C4-2B (cell line): ENCODE measurements at regions not wholly inside any gene's neighbourhood (a gene's known extent, or its start where the extent isn't known, plus 50 kb on each side); places are given as distances from the start of the nearest gene placed in this dataset.

Source experiments
- CTCF ChIP-seq: fragments of 450-650 bp; conservative IDR thresholded peaks from 2 replicates; pipeline ENCODE4 v1.5.1; 2017; ENCODE audit warnings: mild to moderate bottlenecking
- ZFX ChIP-seq: fragments of 450-650 bp; IDR thresholded peaks from 2 replicates; pipeline ENCODE4 v1.6.1; 2017

DNA sequence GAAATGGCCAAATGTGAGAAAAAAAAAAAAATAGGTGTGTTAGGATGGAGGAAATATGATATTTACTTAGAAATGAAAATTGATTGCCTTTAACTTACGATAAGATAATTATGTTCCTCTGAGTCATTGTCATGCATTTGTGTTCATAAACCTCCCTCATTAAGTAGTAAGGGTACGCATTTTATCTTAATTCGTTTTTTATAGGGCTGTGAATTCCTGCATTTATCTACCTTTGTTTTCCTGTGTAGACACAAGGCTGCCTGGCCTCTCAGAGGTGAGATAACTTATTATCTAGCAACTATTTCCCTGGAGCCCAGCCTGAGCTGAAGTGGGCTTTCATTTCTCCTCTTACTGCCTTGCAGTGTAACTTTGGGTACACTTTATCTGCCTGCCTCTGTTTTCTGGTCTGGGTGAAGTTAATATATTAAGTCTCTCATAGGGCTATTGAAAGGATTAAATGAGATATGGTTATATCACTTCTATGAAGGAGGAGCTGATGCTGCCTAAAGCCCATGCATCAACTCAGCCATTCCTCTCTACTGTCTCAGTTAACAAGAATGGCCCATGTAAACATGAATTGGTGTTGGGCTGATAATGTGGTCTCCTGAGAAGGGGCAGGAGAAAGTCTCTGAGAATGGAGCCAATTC, 103.8 kb upstream of the KLF4 start:
- TF ChIP-seq CTCF = no peak
- no peak for TF ChIP-seq ZFX
